ENCODE measurements at regions not wholly inside any gene's neighbourhood (a gene's known extent, or its start where the extent isn't known, plus 50 kb on each side); places are given as distances from the start of the nearest gene placed in this dataset.

DNA sequence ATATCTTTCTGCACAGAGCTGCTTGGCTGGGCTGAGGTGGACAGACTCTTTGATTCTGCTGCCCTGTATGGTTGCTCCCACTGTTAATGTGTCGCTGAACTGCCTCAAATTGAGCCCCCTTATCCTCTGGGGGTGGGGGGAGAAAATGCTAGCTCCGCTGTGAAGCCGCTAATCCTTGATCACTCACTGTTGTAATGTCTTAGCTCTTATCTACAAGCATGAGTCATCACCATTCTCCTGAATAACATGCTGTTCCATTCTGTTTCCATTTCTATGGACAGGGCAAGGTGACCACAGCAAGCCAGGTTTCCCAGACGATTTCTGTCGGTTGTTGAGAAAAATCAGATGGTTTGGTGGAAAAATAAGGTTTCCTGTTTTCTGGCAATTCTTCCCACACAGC, 218.4 kb upstream of the GGTLC1 start:
- no peak for DNase-seq
- Mint-ChIP-seq H3K9me3 (ENCODE audit: unreplicated experiment) (peaks cover 7% of the 10 kb centered on the region), H3K27me3 (ENCODE audit: unreplicated experiment) (peaks cover 2% of the 10 kb centered on the region), H3K36me3 (ENCODE audit: unreplicated experiment) (no peaks in the 10 kb centered on the region), H3K4me3 (ENCODE audit: unreplicated experiment) (no peak overlapping the region), H3K27ac (ENCODE audit: unreplicated experiment) (no peak overlapping the region), H3K4me1 (ENCODE audit: low read depth, unreplicated experiment) (peaks cover 3% of the 10 kb centered on the region)
- TF ChIP-seq, protein P1, sequence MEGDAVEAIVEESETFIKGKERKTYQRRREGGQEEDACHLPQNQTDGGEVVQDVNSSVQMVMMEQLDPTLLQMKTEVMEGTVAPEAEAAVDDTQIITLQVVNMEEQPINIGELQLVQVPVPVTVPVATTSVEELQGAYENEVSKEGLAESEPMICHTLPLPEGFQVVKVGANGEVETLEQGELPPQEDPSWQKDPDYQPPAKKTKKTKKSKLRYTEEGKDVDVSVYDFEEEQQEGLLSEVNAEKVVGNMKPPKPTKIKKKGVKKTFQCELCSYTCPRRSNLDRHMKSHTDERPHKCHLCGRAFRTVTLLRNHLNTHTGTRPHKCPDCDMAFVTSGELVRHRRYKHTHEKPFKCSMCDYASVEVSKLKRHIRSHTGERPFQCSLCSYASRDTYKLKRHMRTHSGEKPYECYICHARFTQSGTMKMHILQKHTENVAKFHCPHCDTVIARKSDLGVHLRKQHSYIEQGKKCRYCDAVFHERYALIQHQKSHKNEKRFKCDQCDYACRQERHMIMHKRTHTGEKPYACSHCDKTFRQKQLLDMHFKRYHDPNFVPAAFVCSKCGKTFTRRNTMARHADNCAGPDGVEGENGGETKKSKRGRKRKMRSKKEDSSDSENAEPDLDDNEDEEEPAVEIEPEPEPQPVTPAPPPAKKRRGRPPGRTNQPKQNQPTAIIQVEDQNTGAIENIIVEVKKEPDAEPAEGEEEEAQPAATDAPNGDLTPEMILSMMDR (IDR thresholded peaks at IDR 0.05; ENCODE audit: partially characterized antibody, unreplicated experiment), result no peak

DNA sequence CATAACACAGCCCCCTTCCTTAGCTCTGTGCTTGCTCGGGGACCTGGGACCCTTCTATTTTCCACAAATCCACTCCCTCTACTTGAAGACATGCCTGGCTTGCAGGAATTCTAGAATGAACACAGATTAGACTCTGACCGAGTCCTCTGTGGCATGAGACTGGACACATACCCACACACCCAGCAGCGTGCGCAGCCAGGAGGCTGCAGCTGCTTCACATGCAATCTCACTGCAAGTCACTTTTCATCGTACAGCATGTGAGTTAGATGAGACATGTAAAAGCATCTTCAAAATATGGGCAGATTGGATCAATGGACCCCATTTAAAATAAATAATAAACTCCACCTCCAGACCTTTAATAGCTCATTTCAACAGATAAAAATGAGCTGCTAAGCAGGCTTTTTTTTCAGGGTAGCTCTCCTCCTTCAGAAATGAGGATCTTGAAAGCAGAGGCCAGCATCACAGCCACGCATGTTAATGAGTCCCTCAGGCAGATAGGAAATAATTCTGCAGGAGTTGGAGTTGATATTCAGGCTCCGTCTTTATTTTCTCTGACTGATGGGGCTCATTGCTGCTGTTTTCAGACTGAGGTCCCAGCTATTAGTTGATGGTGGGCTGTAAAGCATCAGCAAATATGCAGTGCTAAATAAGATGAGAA, 215.1 kb upstream of the GGTLC1 start:
- Mint-ChIP-seq H3K9me3 (ENCODE audit: unreplicated experiment) (peaks cover 3% of the 10 kb centered on the region), H3K36me3 (ENCODE audit: unreplicated experiment) (no peaks in the 10 kb centered on the region), H3K4me3 (ENCODE audit: unreplicated experiment) (no peak overlapping the region), H3K27me3 (ENCODE audit: unreplicated experiment) (peaks cover 2% of the 10 kb centered on the region), H3K4me1 (ENCODE audit: low read depth, unreplicated experiment) (peaks cover 4% of the 10 kb centered on the region), H3K27ac (ENCODE audit: unreplicated experiment) (no peak overlapping the region)
- no peak for DNase-seq
- TF ChIP-seq, protein P1 (IDR thresholded peaks at IDR 0.05; ENCODE audit: partially characterized antibody, unreplicated experiment), result no peak

DNA sequence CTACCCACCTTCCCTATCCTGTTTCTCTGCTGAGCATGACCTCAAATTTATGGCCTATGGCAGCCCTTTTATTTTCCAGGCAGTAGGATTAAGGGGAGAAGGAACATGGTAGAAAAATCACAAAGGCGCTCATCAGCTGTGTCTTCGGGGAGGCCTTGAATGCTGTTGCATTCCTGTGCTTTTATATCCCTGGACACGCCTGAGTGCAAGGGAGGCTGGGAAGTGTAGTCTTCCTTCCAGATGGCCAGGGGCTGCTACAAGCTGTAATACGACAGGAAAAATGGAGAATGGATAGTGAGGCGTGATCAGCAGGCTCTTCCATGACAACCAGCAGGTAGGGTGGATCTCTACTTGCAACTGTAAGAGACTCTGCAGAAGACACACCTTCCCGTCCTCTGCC, 210.9 kb upstream of the GGTLC1 start:
- Mint-ChIP-seq H3K9me3 (ENCODE audit: unreplicated experiment) (no peaks in the 10 kb centered on the region), H3K4me3 (ENCODE audit: unreplicated experiment) (no peak overlapping the region), H3K36me3 (ENCODE audit: unreplicated experiment) (no peaks in the 10 kb centered on the region), H3K27me3 (ENCODE audit: unreplicated experiment) (no peaks in the 10 kb centered on the region), H3K4me1 (ENCODE audit: low read depth, unreplicated experiment) (peaks cover 3% of the 10 kb centered on the region), H3K27ac (ENCODE audit: unreplicated experiment) (no peak overlapping the region)
- TF ChIP-seq, protein P1 (IDR thresholded peaks at IDR 0.05; ENCODE audit: partially characterized antibody, unreplicated experiment), result no peak
- DNase-seq, result no peak

DNA sequence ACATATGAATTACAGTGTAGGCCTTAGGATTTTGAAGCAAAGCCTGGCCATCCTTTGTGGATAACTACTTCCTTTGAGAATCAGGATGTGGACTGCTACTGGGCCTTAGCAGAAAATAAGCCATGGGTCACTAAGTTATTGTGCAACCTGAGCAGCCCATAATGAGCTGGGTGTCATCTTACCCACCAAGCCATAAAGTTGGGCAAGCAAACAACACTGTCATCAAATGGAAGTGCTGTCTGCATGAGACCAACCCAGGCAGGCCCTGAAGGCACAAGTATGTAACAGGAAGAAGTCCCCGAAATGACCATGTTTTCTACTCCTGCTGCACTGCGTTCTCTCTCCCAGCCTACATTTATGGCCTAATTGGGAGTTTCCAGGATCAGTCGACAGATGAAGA, 205.6 kb upstream of the GGTLC1 start:
- no peaks in the 10 kb centered on the region for H3K4me1 Mint-ChIP-seq (ENCODE audit: low read depth, unreplicated experiment)
- no peak overlapping the region for H3K4me3 Mint-ChIP-seq (ENCODE audit: unreplicated experiment)
- no peaks in the 10 kb centered on the region for H3K9me3 Mint-ChIP-seq (ENCODE audit: unreplicated experiment)
- no peaks in the 10 kb centered on the region for H3K27me3 Mint-ChIP-seq (ENCODE audit: unreplicated experiment)
- H3K27ac Mint-ChIP-seq (ENCODE audit: unreplicated experiment), result no peak overlapping the region
- TF ChIP-seq, protein P1 (IDR thresholded peaks at IDR 0.05; ENCODE audit: partially characterized antibody, unreplicated experiment), result no peak
- H3K36me3 Mint-ChIP-seq (ENCODE audit: unreplicated experiment), result no peaks in the 10 kb centered on the region
- no peak for DNase-seq

DNA sequence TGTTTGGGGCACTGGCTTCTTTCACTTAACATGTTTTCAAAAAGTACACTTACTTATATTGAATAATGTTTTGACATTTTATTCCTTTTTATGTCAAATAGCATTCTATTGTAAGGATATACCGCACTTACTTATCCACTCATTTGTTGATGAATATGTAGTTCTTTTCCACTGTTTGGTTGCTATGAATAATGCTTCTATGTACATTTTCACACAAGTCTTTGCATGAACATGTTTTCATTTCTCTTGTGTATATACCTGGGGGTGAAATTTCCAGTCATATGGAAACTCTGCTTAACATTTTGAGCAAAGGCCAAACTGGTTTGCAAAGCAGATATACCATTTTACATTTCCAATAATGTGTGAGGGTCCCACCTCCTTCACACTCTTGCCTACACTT, 202.3 kb upstream of the GGTLC1 start:
- no peak for DNase-seq
- no peaks in the 10 kb centered on the region for H3K4me1 Mint-ChIP-seq (ENCODE audit: low read depth, unreplicated experiment)
- no peak overlapping the region for H3K27ac Mint-ChIP-seq (ENCODE audit: unreplicated experiment)
- H3K9me3 Mint-ChIP-seq (ENCODE audit: unreplicated experiment), result no peaks in the 10 kb centered on the region
- H3K4me3 Mint-ChIP-seq (ENCODE audit: unreplicated experiment), result no peak overlapping the region
- H3K27me3 Mint-ChIP-seq (ENCODE audit: unreplicated experiment), result no peaks in the 10 kb centered on the region
- TF ChIP-seq, protein P1 (IDR thresholded peaks at IDR 0.05; ENCODE audit: partially characterized antibody, unreplicated experiment), result no peak
- H3K36me3 Mint-ChIP-seq (ENCODE audit: unreplicated experiment), result no peaks in the 10 kb centered on the region
